Transverse colon (tissue), 4 donors: ENCODE measurements at regions not wholly inside any gene's neighbourhood (a gene's known extent, or its start where the extent isn't known, plus 50 kb on each side); places are given as distances from the start of the nearest gene placed in this dataset.
"Not testable (repeated sequence)": the region's sequence is repeated elsewhere in the genome, so short reads cannot be mapped to it uniquely, and the experiment has no call there.

Experiments used
- DNase-seq: peaks from one replicate; pipeline ENCODE4 v3.0.0-alpha.2; 2019
- H3K27ac ChIP-seq, 4 donors: fragments of 200-600 bp; sonication (generic); 2 replicates each; pipeline ENCODE4 v1.5.1; 2016 to 2018; ENCODE audit warnings: inconsistent platforms in 4 of 4
- H3K27me3 ChIP-seq: fragments of 200-600 bp; sonication (generic); 2 replicates; pipeline ENCODE4 v1.5.1; 2017; ENCODE audit warnings: inconsistent platforms
- H3K36me3 ChIP-seq, 4 donors: fragments of 200-600 bp; sonication (generic); 2 replicates each; pipeline ENCODE4 v1.5.1; 2017 to 2019; ENCODE audit warnings: inconsistent platforms in 4 of 4
- H3K4me1 ChIP-seq, 4 donors: fragments of 200-600 bp; sonication (generic); 2 replicates each; pipeline ENCODE4 v1.5.1; 2017 to 2020; ENCODE audit warnings: inconsistent platforms in 4 of 4
- H3K4me3 ChIP-seq, 4 donors: fragments of 200-600 bp; sonication (generic); 1 replicate in 1 of 4; 2 replicates in 3 of 4; pipeline versions ENCODE4 v1.5.1 to v1.6.1; 2017 to 2019; ENCODE audit warnings: inconsistent platforms in 4 of 4
- H3K9me3 ChIP-seq, 2 donors: fragments of 200-600 bp; sonication (generic); 2 replicates each; pipeline ENCODE4 v1.5.1; 2017 to 2019; ENCODE audit warnings: inconsistent platforms in 2 of 2
- CTCF ChIP-seq, 5 experiments: fragments of 200-600 bp in 3 of 5; fragments of 450-650 bp in 2 of 5; sonication (generic) in 3 of 5; IDR thresholded peaks; 1 replicate in 2 of 5; 2 replicates in 3 of 5; pipeline ENCODE4 v1.5.1; 2016 to 2017; ENCODE audit warnings: antibody characterized with exemption in 5 of 5, inconsistent platforms in 3 of 5, mild to moderate bottlenecking in 2 of 5, moderate library complexity in 1 of 5
- EP300 ChIP-seq: sonication (generic); formaldehyde crosslinking; IDR thresholded peaks from one replicate; pipeline ENCODE4 v1.6.1; 2017; ENCODE audit warnings: antibody characterized with exemption, low read depth
- POLR2A ChIP-seq: fragments of 450-650 bp; IDR thresholded peaks from one replicate; pipeline ENCODE4 v1.6.1; 2016; ENCODE audit warnings: antibody characterized with exemption, mild to moderate bottlenecking, moderate library complexity
- POLR2AphosphoS5 ChIP-seq, 3 donors: sonication (generic); formaldehyde crosslinking; IDR thresholded peaks; one replicate each; pipeline ENCODE4 v1.6.1; 2016; ENCODE audit warnings: antibody characterized with exemption in 3 of 3
- WGBS, 2 donors: methylation state at CpG; one replicate each; pipeline ENCODE4 v1.1.5; 2018; ENCODE audit warnings: low coverage in 1 of 2; 5-methylcytosine and 5-hydroxymethylcytosine counted together
- in situ Hi-C, 4 donors: fragments of 200-750 bp; cut with MboI; loops; one replicate each; pipeline versions ENCODE4 v1.15.0 to v1.15.1; 2017; ENCODE audit warnings: low sequenced_read_pairs in 3 of 4, low pct_ligation_motif_present in 1 of 4, low pct_unique_long_range_greater_than_20kb in 1 of 4
- intact Hi-C: fragments of 100-400 bp; cut with DNase I; formaldehyde crosslinking; loops from one replicate; pipeline ENCODE4 v1.15.1; 2023; ENCODE audit warnings: low total_unique reads
- small RNA-seq, 4 donors: library from RNA; depleted of rRNA; stranded (forward); fragments of <200 nt; gene quantifications; one replicate each; pipeline ENCODE3, GENCODE V24; 2016

- intact Hi-C loops (no loop called here), in situ Hi-C loops (loop anchor here in 1 of 4 donors (25.0 kb wide), 2 partner anchors 1282 to 1857 kb away; no protein-coding TSS in a partner anchor)
- WGBS, 2 donors = 70 to 79% methylated on average over 2 of the region's 2 CpGs
- H3K27ac ChIP-seq = no peak overlapping the region
- no peak for TF ChIP-seq EP300
- TF ChIP-seq POLR2A = no peak
- no peak for TF ChIP-seq POLR2AphosphoS5 (IDR thresholded peaks at IDR 0.05)
- TF ChIP-seq CTCF (IDR thresholded peaks at IDR 0.05) = no peak
- no peak for DNase-seq
- no peaks in the 10 kb centered on the region for H3K9me3 ChIP-seq
- no peaks in the 10 kb centered on the region for H3K4me1 ChIP-seq
- no peaks in the 10 kb centered on the region for H3K36me3 ChIP-seq
- H3K27me3 ChIP-seq = no peaks in the 10 kb centered on the region
- no peak overlapping the region for H3K4me3 ChIP-seq
These were observed 838.0 kb upstream of the DEFB115 start for GRCh38 chr20:30419466-30419865.

GRCh38 chr20:30419871-30420420, 837.5 kb upstream of the DEFB115 start:
- 70 to 75% methylated on average over 4 to 7 of the region's 7 CpGs for WGBS, 2 donors
- H3K27ac ChIP-seq, H3K4me3 ChIP-seq, intact Hi-C loops, H3K9me3 ChIP-seq, H3K4me1 ChIP-seq, H3K27me3 ChIP-seq, DNase-seq, H3K36me3 ChIP-seq: not testable (repeated sequence)
- in situ Hi-C loops = loop anchor here in 1 of 4 donors (25.0 kb wide), 2 partner anchors 1283 to 1858 kb away; no protein-coding TSS in a partner anchor

Small RNA genes in the stretch of these regions (small RNA-seq; reads per million reads assigned to genes)
- gene CFTRP3 (0 reads per million in 4 donors), gene MLLT10P1 (0 reads per million in 4 donors), gene RF00019 (0 reads per million in 4 donors)
